ENCODE measurements at regions not wholly inside any gene's neighbourhood (a gene's known extent, or its start where the extent isn't known, plus 50 kb on each side); places are given as distances from the start of the nearest gene placed in this dataset.
A peak's percentile ranks its signal among the peaks of the same experiment; 100 is the strongest.

- H3K36me3 ChIP-seq, result no peaks in the 10 kb centered on the region
- H3K27ac ChIP-seq, result no peak overlapping the region
- H3K4me1 ChIP-seq, result no peaks in the 10 kb centered on the region
- intact Hi-C loops (cut with DNase I), result no loop called here
- no peaks in the 10 kb centered on the region for H3K9me3 ChIP-seq
- H3K4me3 ChIP-seq, result no peak overlapping the region
- peaks cover 13% of the 10 kb centered on the region for H3K27me3 ChIP-seq
- TF ChIP-seq CTCF (IDR thresholded peaks at IDR 0.05), result no peak
- no peak for DNase-seq (ENCODE audit: low spot score in 2 of 2)
Observed at GRCh38 chr4:1511441-1512041, 105.3 kb upstream of the NKX1-1 start.

GRCh38 chr4:1510931-1511330 is 104.7 kb upstream of the NKX1-1 start:
- intact Hi-C loops (cut with DNase I), result no loop called here
- Histone ChIP-seq H3K27ac (no peak overlapping the region), H3K9me3 (no peaks in the 10 kb centered on the region), H3K36me3 (no peaks in the 10 kb centered on the region), H3K27me3 (peaks cover 13% of the 10 kb centered on the region), H3K4me1 (no peaks in the 10 kb centered on the region), H3K4me3 (no peak overlapping the region)
- DNase-seq (ENCODE audit: low spot score in 2 of 2), result no peak
- no peak for TF ChIP-seq CTCF (IDR thresholded peaks at IDR 0.05)

GRCh38 chr4:1509366-1509765 is 103.1 kb upstream of the NKX1-1 start:
- H3K4me3 ChIP-seq, result no peak overlapping the region
- no peaks in the 10 kb centered on the region for H3K4me1 ChIP-seq
- peaks cover 13% of the 10 kb centered on the region for H3K27me3 ChIP-seq
- H3K9me3 ChIP-seq, result no peaks in the 10 kb centered on the region
- intact Hi-C loops (cut with DNase I), result no loop called here
- no peak for DNase-seq (ENCODE audit: low spot score in 2 of 2)
- TF ChIP-seq CTCF (IDR thresholded peaks at IDR 0.05), result no peak
- no peaks in the 10 kb centered on the region for H3K36me3 ChIP-seq
- H3K27ac ChIP-seq, result no peak overlapping the region

- Histone ChIP-seq H3K27ac (no peak overlapping the region), H3K36me3 (no peaks in the 10 kb centered on the region), H3K27me3 (peaks cover 10% of the 10 kb centered on the region), H3K9me3 (no peaks in the 10 kb centered on the region), H3K4me1 (no peaks in the 10 kb centered on the region), H3K4me3 (no peak overlapping the region)
- intact Hi-C loops (cut with DNase I), result no loop called here
- DNase-seq (ENCODE audit: low spot score in 2 of 2), result no peak
- no peak for TF ChIP-seq CTCF (IDR thresholded peaks at IDR 0.05)
Observed at GRCh38 chr4:1508161-1509160, 102.2 kb upstream of the NKX1-1 start.

GRCh38 chr4:1506956-1507721 is 100.9 kb upstream of the NKX1-1 start:
- no peaks in the 10 kb centered on the region for H3K36me3 ChIP-seq
- intact Hi-C loops (cut with DNase I), result no loop called here
- TF ChIP-seq CTCF (IDR thresholded peaks at IDR 0.05), result no peak
- no peaks in the 10 kb centered on the region for H3K4me1 ChIP-seq
- no peak overlapping the region for H3K27ac ChIP-seq
- H3K9me3 ChIP-seq, result no peaks in the 10 kb centered on the region
- DNase-seq (ENCODE audit: low spot score in 2 of 2), result peak in 1 of 2 donors; percentile 37
- no peak overlapping the region for H3K4me3 ChIP-seq
- H3K27me3 ChIP-seq, result no peaks in the 10 kb centered on the region

Data from ascending aorta (tissue), 2 donors.